ENCODE measurements at regions not wholly inside any gene's neighbourhood (a gene's known extent, or its start where the extent isn't known, plus 50 kb on each side); places are given as distances from the start of the nearest gene placed in this dataset.

DNA sequence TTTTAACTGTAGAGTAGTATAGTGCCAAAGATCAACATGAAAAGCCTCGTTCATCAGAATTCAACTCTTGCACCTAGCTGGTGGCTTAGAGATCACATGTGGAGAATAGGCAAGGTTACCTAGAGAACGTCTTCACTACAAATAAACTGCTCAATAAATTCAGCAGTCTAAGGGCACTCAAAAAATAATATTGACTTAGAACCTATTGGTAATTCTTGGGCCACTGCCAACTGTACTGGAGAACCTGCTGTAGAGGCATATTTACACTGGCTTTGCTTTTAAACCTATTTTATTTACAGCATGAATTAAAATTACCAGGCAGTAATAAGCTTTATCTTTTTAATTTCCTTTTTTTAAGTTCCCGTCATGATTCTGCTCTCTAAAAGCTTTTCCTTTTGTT, 343.7 kb downstream of the PDHA2 start:
- DNase-seq (ENCODE audit: low read depth), result no peak

- no peak for DNase-seq (ENCODE audit: low read depth)
These were observed 346.7 kb downstream of the PDHA2 start for GRCh38 chr4:96186593-96186992.

- DNase-seq (ENCODE audit: low read depth), result no peak
These were observed 349.9 kb downstream of the PDHA2 start for GRCh38 chr4:96189761-96190160.

GRCh38 chr4:96193061-96193460, 353.2 kb downstream of the PDHA2 start:
- no peak for DNase-seq (ENCODE audit: low read depth)

DNA sequence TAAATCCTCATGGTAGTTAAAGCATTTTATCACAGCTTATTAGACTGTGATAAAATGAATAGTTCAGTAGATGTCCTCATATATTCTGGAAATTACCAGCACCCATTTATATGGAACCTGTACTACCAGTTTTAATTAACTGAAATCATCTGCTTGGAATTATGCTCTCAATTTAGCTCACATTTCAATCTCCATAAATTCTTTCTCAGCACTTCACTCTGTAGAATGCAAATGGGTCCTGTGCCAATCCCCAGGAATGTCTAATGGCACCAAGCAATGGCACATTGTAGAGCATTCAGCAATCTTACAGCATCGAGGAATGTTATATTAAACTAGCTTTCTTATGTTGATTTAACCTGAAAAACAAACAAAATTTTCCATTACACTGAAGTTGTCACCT, 355.1 kb downstream of the PDHA2 start:
- no peak for DNase-seq (ENCODE audit: low read depth)

DNA sequence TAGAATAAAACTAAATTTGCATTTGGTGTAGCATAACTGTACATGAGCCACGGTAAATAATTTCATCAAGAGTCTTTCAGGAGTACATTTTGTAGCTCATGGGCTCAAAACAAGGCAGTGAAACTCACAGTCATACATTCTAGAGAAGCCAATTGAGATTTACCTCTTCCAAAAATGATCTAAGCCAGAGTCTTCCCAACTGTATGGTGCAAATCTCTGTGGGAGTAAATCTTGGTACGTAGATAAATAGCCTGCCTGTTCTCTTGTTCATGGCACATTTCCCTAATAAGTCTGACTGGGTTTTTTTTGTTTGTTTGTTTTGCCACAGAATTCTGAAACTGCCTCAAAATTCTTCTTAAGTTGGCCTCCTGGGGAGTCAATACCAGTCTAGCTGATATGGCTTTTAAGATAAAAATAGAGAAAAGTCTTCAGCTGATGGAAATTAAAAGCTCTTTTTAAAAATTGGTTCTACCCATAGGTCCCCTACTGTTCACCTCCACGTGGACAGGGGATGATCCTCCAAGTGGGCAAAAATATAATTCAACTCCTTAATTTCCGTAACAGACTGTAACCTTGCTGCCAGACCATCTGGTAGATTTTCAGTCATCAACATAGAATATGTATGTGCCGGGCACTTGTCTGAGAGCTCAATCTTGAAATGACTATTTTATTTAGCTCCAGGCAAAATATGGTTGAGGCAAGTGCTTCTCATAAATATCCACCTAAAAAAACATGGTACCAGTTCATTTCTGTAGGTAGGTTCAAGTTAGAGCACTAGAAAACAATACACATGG, 365.4 kb downstream of the PDHA2 start:
- DNase-seq (ENCODE audit: low read depth), result no peak

- DNase-seq (ENCODE audit: low read depth), result no peak
These were observed 387.6 kb downstream of the PDHA2 start for GRCh38 chr4:96227515-96227914.

- no peak for DNase-seq (ENCODE audit: low read depth)
These were observed 388.6 kb downstream of the PDHA2 start for GRCh38 chr4:96228463-96228862.

- DNase-seq (ENCODE audit: low read depth), result no peak
These were observed 400.1 kb downstream of the PDHA2 start for GRCh38 chr4:96240041-96240440.

- no peak for DNase-seq (ENCODE audit: low read depth)
These were observed 401.9 kb downstream of the PDHA2 start for GRCh38 chr4:96241819-96242218.

- no peak for DNase-seq (ENCODE audit: low read depth)
These were observed 407.2 kb downstream of the PDHA2 start for GRCh38 chr4:96247096-96247495.

GRCh38 chr4:96248225-96248624, 408.3 kb downstream of the PDHA2 start:
- DNase-seq (ENCODE audit: low read depth), result no peak

DNA sequence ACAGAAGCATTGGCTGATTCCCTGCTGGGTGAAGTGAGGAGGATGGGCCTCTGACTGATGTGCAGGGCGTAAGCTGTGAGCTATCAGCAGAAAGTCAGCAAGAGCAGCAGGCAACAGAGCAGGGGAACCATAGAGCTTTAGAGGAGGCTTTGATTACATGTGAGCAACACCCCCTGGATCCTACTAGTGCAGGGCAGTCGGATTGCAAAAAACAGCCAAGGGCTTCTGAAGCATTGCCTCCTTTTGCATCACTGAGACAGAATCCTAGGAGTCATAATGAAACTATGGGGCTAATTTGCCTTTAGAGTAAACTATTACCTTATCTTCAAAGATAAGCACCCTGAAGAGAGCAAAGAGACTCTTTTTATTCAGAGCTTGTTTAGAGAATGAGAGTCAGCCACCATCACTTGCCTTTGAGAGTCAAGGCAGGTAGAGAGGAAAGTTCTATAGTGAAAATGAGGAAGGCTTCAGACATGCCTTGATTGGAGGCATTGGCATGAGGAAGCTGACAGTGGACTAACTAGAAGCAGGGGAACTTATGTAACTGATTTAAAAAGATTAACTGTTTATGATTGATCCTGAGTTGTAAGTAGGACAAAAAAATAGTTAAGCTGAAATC, 420.3 kb downstream of the PDHA2 start:
- no peak for DNase-seq (ENCODE audit: low read depth)

GRCh38 chr4:96262057-96262456, 422.2 kb downstream of the PDHA2 start:
- peak; percentile 55 for DNase-seq (ENCODE audit: low read depth)

GRCh38 chr4:96263291-96263690, 423.4 kb downstream of the PDHA2 start:
- no peak for DNase-seq (ENCODE audit: low read depth)

DNA sequence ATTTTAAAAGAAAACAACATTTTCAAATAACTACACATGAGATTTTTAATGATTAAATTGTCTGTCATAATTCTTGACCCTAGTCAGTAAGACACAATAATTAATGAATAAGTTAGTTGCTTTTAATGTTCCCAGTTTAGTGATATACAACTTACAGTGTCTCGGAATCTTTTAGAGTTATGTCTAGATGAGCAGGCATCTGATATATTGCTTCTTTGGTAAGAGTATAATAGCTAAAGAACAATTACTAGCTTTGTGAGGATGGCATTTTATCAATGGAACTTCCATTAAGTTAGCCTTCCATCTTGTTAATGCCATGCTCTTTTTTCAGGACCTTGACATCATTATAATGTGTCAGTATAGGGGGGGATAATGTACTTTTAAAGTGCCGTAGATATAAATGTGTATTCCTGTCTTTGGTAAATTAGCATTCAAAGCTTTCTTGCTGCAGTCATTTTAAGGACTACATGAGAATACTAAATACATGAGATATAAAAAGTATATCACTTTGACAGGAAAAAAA, 425.1 kb downstream of the PDHA2 start:
- no peak for DNase-seq (ENCODE audit: low read depth)

DNA sequence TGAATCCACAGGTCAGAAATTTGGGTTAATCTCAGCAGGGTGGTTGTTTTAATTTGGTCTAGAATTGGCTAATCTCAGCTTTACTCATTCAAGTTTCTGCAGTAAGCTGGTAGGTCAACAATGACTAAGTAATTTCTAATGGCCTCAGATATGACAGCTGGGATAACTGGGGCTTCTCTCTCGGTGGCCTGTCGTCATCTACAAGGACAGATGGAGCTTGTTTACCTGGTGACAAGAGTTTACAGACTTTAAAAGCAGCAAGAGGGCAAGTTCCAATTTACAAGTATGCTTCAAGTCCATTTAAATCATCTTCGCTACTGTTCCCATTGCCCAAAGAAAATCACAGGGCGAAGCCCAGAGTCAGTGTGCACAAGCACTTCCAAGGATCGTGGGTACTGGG, 453.9 kb downstream of the PDHA2 start:
- DNase-seq (ENCODE audit: low read depth), result no peak

DNA sequence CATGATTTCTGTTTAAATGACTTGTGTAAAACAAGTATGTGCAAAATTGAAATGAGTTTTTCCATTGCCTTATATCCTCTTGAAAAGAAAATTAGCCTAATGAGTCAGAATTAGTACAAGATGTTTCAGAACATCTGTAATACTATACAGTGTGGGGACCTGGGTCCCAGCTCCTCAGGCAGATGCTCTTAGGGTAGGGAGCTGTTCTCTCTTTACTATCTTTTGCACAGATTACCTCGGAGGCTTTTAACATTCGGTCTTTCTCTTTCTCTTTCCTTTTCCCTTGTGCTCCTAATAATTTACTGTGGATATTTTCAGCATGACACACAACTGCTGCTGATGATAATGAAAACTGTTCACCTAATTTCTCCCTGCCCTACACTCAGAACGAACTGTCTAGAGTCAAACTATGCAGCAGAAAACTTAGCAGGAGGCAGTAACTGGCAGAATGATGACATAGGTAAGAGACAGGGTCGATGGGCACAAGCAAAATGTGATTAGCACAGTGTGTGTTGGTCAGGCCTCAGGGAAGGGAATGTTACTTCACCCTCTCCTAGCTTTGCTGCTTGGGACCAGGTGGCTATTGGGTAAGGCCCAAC, 455.3 kb downstream of the PDHA2 start:
- no peak for DNase-seq (ENCODE audit: low read depth)

GRCh38 chr4:96301715-96302114, 461.8 kb downstream of the PDHA2 start:
- no peak for DNase-seq (ENCODE audit: low read depth)

GRCh38 chr4:96305030-96305429, 465.1 kb downstream of the PDHA2 start:
- DNase-seq (ENCODE audit: low read depth), result peak; percentile 20

- no peak for DNase-seq (ENCODE audit: low read depth)
These were observed 472.3 kb downstream of the PDHA2 start for GRCh38 chr4:96312046-96312685.

GRCh38 chr4:96315815-96316214, 475.9 kb downstream of the PDHA2 start:
- DNase-seq (ENCODE audit: low read depth), result no peak

- no peak for DNase-seq (ENCODE audit: low read depth)
These were observed 476.9 kb downstream of the PDHA2 start for GRCh38 chr4:96316776-96317175.

All from CMK (cell line).